ENCODE measurements at regions not wholly inside any gene's neighbourhood (a gene's known extent, or its start where the extent isn't known, plus 50 kb on each side); places are given as distances from the start of the nearest gene placed in this dataset.

GRCh38 chr13:37361608-37362007 lies 237.0 kb downstream of the POSTN start:
- TF ChIP-seq, protein P1, sequence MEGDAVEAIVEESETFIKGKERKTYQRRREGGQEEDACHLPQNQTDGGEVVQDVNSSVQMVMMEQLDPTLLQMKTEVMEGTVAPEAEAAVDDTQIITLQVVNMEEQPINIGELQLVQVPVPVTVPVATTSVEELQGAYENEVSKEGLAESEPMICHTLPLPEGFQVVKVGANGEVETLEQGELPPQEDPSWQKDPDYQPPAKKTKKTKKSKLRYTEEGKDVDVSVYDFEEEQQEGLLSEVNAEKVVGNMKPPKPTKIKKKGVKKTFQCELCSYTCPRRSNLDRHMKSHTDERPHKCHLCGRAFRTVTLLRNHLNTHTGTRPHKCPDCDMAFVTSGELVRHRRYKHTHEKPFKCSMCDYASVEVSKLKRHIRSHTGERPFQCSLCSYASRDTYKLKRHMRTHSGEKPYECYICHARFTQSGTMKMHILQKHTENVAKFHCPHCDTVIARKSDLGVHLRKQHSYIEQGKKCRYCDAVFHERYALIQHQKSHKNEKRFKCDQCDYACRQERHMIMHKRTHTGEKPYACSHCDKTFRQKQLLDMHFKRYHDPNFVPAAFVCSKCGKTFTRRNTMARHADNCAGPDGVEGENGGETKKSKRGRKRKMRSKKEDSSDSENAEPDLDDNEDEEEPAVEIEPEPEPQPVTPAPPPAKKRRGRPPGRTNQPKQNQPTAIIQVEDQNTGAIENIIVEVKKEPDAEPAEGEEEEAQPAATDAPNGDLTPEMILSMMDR (IDR thresholded peaks at IDR 0.05) = no peak
- TF ChIP-seq RAD21 (conservative IDR thresholded peaks at IDR 0.05 in 1 of 2, IDR thresholded peaks at IDR 0.05 in 1 of 2) (no peak), POLR2A (IDR thresholded peaks at IDR 0.05; ENCODE audit: low read length) (no peak), SMC3 (IDR thresholded peaks at IDR 0.05) (no peak), KDM1A (IDR thresholded peaks at IDR 0.05; ENCODE audit: low read depth) (no peak), EP300 (IDR thresholded peaks at IDR 0.05) (no peak), POLR2AphosphoS2 (conservative IDR thresholded peaks at IDR 0.05; ENCODE audit: low read length) (no peak)
